NT2/D1 (cell line): ENCODE measurements at regions not wholly inside any gene's neighbourhood (a gene's known extent, or its start where the extent isn't known, plus 50 kb on each side); places are given as distances from the start of the nearest gene placed in this dataset.

Experiments used
- SUZ12 ChIP-seq: IDR thresholded peaks from 2 replicates; pipeline ENCODE4 v1.6.1; 2011; ENCODE audit not compliant: insufficient read length, insufficient read depth; ENCODE audit errors: extremely low read depth
- YY1 ChIP-seq: IDR thresholded peaks from 2 replicates; pipeline ENCODE4 v1.6.1; 2011; ENCODE audit not compliant: insufficient read length, insufficient read depth
- ZNF274 ChIP-seq: IDR thresholded peaks from 2 replicates; pipeline ENCODE4 v1.6.1; 2011; ENCODE audit warnings: mild to moderate bottlenecking, low read depth, low read length

GRCh38 chr12:127145241-127145928 is 1121.6 kb upstream of the TMEM132C start:
- no peak for TF ChIP-seq ZNF274
- no peak for TF ChIP-seq SUZ12
- TF ChIP-seq YY1 = no peak
